GM21423 (cell line): ENCODE measurements at regions not wholly inside any gene's neighbourhood (a gene's known extent, or its start where the extent isn't known, plus 50 kb on each side); places are given as distances from the start of the nearest gene placed in this dataset.
"Not testable (repeated sequence)": the region's sequence is repeated elsewhere in the genome, so short reads cannot be mapped to it uniquely, and the experiment has no call there.

Experiments used
- ATAC-seq: cut with Tn5 transposase; IDR thresholded peaks from one replicate; pipeline ENCODE4 v1.9.1; 2021; ENCODE audit warnings: mild to moderate bottlenecking, moderate library complexity; ENCODE audit not compliant: unreplicated experiment

DNA sequence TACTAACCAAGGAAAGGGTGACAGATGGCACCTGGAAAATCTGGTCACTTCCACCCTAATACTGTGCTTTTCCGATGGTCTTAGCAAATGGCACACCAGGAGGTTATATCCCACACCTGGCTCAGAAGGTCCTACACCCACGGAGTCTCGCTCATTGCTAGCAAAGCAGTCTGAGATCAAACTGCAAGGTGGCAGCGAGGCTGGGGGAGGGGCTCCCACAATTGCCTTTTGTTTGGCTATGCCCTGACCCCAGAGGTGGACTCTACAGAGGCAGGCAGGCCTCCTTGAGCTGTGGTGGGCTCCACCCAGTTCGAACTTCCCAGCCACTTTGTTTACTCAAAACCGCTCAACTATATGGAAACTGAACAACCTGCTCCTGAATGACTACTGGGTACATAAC, 50.3 kb upstream of the UGT2B15 start:
- not testable (repeated sequence) for ATAC-seq

DNA sequence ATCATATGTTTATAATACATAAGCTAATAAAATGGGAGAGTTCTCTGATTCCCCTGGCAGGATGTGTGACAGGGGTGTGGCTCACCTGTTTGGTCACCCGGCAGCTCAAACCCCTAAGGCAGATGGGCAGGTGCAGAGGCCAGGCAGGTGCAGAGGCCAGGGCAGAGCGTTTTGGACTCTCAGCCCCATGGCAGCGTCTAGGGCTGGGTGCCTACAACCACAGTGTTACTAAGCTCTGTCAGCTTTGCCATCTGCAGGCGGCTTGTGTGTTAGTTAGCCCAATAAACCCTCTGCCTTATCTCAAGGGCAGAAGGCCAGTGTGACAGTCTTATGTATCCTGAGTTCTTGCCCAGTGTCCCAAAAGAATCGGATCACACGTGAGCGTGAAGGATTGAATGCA, 54.0 kb upstream of the UGT2B15 start:
- ATAC-seq = no peak

DNA sequence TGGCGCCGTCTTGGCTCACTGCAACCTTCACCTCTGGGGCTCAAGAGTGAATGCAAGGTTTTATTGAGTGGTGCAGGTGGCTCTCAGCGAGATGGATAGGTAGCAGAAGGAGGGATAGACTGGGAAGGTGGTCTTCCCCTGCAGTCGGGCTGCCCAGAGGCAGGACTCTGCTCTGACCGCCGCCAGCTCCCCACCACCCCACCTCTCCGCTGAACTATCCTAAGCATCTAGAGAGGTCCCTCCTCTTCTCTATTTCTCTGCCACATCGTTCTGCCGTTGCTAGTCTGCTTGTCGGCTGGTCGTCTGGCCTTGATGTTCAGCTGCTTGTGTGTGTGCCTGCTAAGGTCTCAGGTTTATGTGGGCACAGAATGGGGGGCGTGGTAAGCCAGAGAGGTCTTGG, 54.5 kb upstream of the UGT2B15 start:
- no peak for ATAC-seq

DNA sequence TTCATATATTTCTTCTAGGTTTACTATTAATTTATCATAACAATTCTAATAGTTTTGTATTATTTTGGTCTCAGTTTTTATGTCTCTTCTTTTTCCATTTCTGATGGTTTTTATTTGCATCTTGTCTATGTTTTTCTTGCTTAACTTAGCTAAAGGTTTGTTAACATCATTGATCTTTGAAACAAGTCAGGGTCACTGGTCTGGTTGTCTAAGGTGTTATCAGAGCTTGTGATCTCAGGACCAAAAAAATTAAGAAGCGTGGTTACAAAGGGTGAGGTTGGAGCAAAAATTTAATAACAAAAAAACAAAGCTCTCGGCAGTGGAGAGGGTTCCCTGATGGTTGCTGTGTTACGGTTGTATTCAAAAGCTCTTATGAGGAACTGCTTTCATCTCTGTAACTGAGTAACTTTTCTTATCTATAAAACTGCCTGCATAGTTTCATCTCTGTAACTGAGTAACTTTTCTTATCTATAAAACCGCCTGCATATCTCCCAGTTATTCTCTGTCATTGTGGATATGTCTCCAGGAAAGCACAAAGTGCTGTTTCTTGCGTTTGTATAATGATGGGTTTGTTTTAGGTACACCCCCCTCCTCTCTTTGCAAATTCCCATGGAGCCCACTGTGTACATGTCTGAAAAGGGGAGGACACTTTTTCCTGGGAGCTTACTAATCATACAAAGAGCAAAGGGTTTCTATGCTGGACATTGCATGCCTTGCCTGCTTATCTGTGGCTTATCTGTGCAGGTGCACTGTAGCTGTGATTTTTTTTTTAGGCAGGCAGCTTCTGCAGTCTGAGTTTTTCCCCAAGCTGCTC, 62.4 kb upstream of the UGT2B15 start:
- peak; percentile 95 for ATAC-seq

DNA sequence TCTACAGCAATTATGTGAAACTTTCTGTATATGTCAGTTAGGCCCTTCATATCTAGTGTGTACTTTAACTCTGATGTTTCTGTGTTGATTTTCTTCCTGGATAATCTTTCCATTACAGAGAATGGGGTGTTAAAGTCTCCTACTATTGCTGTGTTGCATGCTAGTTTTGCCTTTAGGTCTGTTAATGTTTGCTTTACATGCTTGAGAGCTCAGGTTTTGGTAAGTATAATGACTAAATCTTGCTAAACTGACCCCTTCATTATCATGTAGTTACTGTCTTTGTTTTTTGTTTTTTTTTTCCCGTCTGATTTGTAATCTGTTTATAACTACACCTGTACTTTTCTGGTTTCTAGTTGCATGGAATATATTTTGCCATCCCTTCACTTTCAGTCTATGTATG, 63.6 kb upstream of the UGT2B15 start:
- peak; percentile 63 for ATAC-seq

DNA sequence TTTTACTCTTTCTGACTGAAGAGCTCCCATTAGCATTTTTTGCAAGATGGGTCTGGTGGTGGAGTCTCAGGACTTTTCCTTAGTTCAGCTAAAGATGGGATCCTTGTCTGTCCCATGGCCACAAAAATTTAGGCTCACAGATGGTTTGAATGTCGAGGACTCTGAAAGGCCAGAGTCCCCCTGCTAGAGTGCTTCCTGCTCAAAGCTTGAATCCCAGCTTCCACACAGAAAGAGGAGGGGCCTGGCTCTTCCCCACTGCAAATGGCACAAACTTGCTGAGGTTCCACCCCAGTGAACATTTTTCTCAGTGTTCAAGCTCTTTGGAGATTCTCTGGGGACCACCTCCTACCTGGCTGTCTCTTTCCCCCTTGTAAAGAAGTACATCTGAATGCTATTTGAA, 64.7 kb upstream of the UGT2B15 start:
- no peak for ATAC-seq

DNA sequence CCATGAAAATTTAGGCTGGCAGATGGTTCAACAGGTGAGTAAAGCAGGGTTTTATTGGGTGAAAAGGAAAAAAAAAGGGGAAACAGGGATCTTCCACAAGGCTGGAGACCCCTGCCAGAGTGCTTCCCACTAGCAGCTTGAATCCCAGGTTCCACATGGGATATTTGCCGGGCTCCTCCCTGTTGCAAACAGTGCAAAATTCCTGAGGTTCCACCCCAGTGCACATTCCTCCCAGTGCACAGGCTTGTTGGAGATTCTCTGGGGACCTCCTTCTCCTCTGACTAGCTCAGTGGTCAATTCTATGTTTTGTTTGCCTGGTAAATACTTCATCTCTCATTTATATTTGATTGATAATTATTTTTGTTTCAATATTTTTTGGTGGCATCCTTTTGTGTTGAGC, 66.4 kb upstream of the UGT2B15 start:
- no peak for ATAC-seq

DNA sequence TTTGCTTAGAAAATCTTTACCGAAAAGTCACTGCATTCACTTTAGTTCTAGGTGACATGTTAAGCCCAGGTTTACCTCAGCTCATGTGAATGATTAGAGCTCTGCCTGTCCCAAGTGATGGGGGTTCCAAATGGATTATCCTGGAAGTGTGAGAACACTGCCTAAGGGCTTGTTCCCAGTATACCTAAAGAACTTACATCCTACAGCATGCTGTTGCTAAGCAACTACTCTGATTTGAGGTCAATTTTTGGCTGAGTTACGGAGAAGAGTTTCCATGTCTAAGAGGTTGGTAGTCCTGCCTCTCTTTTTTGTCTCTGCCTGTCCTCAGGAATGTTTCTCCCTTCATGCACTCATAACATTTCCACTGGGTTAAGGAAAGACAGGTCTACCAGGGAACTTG, 67.6 kb upstream of the UGT2B15 start:
- ATAC-seq = no peak

DNA sequence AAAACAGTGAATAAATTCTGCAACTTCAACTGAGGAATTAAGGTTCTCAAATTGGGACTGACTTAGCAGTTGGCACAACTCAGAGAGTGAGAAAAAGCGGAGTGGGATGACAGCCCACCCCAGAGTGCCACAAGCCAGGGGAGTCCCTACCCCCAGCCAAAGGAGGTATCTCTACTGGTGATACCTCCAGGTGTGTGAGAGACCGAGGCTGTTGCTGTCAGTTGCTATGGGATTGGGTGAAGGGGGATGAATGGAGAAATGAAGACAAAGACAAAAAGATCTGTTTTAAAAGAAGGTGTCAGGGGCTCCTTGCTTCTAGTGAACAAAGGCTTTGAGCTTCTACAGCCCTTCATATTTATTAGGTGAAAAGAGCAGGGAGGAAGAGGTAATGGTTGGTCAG, 71.4 kb upstream of the UGT2B10 start:
- ATAC-seq = no peak

DNA sequence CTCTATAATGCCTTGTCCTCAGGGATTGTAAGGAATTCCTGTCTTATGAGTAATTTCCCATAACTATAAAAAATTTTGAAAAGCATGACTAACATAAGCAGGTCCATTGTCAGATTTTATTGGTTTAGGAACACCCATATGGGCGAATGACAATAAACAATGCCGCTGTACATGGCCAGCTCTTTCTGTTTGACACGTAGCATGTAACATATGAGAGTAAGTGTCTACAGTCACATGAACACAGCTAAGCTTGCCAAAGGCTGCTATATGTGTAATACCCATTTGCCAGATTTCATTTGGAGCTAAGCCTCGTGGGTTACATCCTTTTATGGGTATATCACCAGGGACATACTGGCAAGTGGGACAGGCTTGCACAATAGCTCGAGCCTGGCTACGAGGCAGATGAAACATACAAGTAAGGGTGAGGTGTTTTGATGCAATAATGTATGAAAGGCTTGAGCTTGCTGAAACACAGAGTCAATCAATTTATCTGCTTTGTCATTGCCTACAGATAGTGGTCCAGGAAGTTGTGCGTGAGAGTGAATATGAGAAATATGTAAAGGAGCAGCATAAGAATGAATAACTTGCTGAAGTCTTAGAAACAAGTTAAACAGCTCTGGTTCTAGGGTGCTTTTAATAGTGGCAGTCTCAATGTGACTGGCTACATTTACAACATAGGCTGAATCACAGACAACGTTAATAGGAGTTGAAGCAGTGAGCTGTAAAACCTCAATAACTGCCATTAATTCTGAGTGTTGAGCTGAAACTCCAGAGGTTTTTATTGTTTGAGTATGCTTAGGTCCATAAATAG, 67.4 kb upstream of the UGT2B10 start:
- no peak for ATAC-seq

DNA sequence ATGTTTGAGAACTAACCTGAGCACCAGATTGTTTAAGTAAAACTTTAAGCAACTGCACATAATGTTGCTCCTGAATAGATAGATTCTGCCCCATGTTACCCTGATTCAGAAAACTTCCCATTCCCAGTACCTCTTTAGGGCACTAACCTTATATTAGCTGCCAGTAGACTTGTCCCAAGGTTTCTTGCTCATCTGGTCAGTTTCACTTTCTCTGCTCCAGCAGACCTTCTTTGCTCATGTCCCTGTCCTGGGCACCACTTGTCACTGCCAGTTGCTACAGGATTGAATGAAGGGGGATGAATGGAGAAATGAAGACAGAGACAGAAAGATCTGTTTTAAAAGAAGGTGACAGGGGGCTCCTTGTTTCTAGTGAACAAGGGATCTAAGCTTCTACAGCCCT, 65.2 kb upstream of the UGT2B10 start:
- ATAC-seq = no peak

DNA sequence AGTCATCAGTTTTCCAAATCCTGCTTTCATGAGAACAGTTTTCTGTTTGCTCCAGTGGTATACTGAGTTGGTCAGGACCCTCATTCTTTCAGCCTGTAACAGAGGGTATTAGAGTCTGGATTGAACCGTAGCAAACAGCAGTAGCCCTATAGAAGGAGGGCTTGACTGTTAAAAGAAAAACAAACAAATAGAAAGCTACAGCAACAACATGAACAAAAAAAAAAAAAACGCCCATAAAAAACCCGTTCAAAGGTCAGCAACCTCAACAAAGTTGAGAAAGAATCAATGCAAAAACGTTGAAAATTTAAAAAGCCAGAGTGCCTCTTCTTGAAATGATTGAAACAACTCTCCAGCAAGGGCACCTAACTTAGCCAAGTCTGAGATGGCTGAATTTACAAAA, 64.7 kb upstream of the UGT2B10 start:
- ATAC-seq = no peak

DNA sequence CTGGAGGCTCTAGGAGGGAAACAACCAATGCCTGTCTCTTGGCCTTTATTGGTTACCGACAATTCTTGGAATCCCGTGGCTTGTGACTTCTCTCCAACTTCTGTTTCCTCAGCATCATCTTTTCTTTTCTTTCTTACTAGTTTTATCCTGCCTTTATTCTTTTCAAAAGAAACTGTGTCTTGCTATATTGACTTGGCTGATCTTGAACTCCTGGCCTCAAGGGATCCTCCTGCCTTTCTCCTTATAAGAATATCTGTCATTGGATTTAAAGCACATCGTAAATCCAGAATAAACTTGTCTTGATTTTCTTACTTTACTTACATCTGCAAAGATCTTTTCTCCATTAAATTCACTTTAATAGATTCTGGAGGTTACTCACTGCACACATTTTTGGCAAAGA, 49.9 kb upstream of the UGT2B10 start:
- ATAC-seq = no peak
